ENCODE measurements at regions not wholly inside any gene's neighbourhood (a gene's known extent, or its start where the extent isn't known, plus 50 kb on each side); places are given as distances from the start of the nearest gene placed in this dataset.

- no peak overlapping the region for H3K4me2 ChIP-seq (ENCODE audit: low read length)
These were observed 487.2 kb downstream of the GALR1 start for GRCh38 chr18:77736842-77737241.

GRCh38 chr18:77737405-77737804 lies 487.8 kb downstream of the GALR1 start:
- Histone ChIP-seq H2AFZ (ENCODE audit: low read depth, low read length) (no peak overlapping the region), H3K27ac (ENCODE audit: low read length) (no peak overlapping the region)

More at GRCh38 chr18:77736842-77737241, 487.2 kb downstream of the GALR1 start:
- H2AFZ ChIP-seq (ENCODE audit: low read depth, low read length), result no peak overlapping the region
- H3K79me2 ChIP-seq (replicated peaks; ENCODE audit: insufficient read depth, low read length), result no peaks in the 10 kb centered on the region
- H3K9me2 ChIP-seq (ENCODE audit: insufficient read depth, low read length), result no peaks in the 10 kb centered on the region
- no peaks in the 10 kb centered on the region for H3K9me3 ChIP-seq (ENCODE audit: low read length)
- H3K4me3 ChIP-seq (ENCODE audit: low read length), result no peak overlapping the region
- TF ChIP-seq EP300 (conservative IDR thresholded peaks at IDR 0.05; ENCODE audit: poor library complexity, severe bottlenecking) (no peak), POLR2AphosphoS5 (IDR thresholded peaks at IDR 0.05) (no peak), MXI1 (conservative IDR thresholded peaks at IDR 0.05; ENCODE audit: poor library complexity, severe bottlenecking) (no peak), RAD21 (conservative IDR thresholded peaks at IDR 0.05) (no peak), TAF1 (IDR thresholded peaks at IDR 0.05; ENCODE audit: low read depth) (no peak), EZH2 (IDR thresholded peaks at IDR 0.05; ENCODE audit: borderline replicate concordance, insufficient read depth, low read length, poor library complexity, severe bottlenecking) (no peak)
- TF ChIP-seq, protein P1, sequence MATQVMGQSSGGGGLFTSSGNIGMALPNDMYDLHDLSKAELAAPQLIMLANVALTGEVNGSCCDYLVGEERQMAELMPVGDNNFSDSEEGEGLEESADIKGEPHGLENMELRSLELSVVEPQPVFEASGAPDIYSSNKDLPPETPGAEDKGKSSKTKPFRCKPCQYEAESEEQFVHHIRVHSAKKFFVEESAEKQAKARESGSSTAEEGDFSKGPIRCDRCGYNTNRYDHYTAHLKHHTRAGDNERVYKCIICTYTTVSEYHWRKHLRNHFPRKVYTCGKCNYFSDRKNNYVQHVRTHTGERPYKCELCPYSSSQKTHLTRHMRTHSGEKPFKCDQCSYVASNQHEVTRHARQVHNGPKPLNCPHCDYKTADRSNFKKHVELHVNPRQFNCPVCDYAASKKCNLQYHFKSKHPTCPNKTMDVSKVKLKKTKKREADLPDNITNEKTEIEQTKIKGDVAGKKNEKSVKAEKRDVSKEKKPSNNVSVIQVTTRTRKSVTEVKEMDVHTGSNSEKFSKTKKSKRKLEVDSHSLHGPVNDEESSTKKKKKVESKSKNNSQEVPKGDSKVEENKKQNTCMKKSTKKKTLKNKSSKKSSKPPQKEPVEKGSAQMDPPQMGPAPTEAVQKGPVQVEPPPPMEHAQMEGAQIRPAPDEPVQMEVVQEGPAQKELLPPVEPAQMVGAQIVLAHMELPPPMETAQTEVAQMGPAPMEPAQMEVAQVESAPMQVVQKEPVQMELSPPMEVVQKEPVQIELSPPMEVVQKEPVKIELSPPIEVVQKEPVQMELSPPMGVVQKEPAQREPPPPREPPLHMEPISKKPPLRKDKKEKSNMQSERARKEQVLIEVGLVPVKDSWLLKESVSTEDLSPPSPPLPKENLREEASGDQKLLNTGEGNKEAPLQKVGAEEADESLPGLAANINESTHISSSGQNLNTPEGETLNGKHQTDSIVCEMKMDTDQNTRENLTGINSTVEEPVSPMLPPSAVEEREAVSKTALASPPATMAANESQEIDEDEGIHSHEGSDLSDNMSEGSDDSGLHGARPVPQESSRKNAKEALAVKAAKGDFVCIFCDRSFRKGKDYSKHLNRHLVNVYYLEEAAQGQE (IDR thresholded peaks at IDR 0.05; ENCODE audit: borderline replicate concordance), result no peak
- H3K27me3 ChIP-seq (ENCODE audit: insufficient read depth, low read depth, low read length), result no peaks in the 10 kb centered on the region
- no peaks in the 10 kb centered on the region for H3K36me3 ChIP-seq (ENCODE audit: insufficient read depth, low read length)
- H3F3A ChIP-seq (ENCODE audit: insufficient read depth, low read length, poor library complexity, severe bottlenecking), result no peaks in the 10 kb centered on the region
- H3K27ac ChIP-seq (ENCODE audit: low read length), result no peak overlapping the region
- H3K9ac ChIP-seq (ENCODE audit: low read length), result no peak overlapping the region
- no peaks in the 10 kb centered on the region for H4K20me1 ChIP-seq (ENCODE audit: insufficient read depth)

More at GRCh38 chr18:77737405-77737804, 487.8 kb downstream of the GALR1 start:
- H3K79me2 ChIP-seq (replicated peaks; ENCODE audit: insufficient read depth, low read length), result no peaks in the 10 kb centered on the region
- TF ChIP-seq, protein P1 (IDR thresholded peaks at IDR 0.05; ENCODE audit: borderline replicate concordance), result no peak
- TF ChIP-seq EZH2 (IDR thresholded peaks at IDR 0.05; ENCODE audit: borderline replicate concordance, insufficient read depth, low read length, poor library complexity, severe bottlenecking) (no peak), RAD21 (conservative IDR thresholded peaks at IDR 0.05) (no peak), EP300 (conservative IDR thresholded peaks at IDR 0.05; ENCODE audit: poor library complexity, severe bottlenecking) (no peak), POLR2AphosphoS5 (IDR thresholded peaks at IDR 0.05) (no peak), TAF1 (IDR thresholded peaks at IDR 0.05; ENCODE audit: low read depth) (no peak), SMC3 (conservative IDR thresholded peaks at IDR 0.05; ENCODE audit: poor library complexity) (no peak), MXI1 (conservative IDR thresholded peaks at IDR 0.05; ENCODE audit: poor library complexity, severe bottlenecking) (no peak)
- TF ChIP-seq, protein P2, sequence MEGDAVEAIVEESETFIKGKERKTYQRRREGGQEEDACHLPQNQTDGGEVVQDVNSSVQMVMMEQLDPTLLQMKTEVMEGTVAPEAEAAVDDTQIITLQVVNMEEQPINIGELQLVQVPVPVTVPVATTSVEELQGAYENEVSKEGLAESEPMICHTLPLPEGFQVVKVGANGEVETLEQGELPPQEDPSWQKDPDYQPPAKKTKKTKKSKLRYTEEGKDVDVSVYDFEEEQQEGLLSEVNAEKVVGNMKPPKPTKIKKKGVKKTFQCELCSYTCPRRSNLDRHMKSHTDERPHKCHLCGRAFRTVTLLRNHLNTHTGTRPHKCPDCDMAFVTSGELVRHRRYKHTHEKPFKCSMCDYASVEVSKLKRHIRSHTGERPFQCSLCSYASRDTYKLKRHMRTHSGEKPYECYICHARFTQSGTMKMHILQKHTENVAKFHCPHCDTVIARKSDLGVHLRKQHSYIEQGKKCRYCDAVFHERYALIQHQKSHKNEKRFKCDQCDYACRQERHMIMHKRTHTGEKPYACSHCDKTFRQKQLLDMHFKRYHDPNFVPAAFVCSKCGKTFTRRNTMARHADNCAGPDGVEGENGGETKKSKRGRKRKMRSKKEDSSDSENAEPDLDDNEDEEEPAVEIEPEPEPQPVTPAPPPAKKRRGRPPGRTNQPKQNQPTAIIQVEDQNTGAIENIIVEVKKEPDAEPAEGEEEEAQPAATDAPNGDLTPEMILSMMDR (IDR thresholded peaks at IDR 0.05; ENCODE audit: poor library complexity, severe bottlenecking), result no peak
- H3K9ac ChIP-seq (ENCODE audit: low read length), result no peak overlapping the region
- no peaks in the 10 kb centered on the region for H4K20me1 ChIP-seq (ENCODE audit: insufficient read depth)
- H3K9me3 ChIP-seq (ENCODE audit: low read length), result no peaks in the 10 kb centered on the region
- H3K36me3 ChIP-seq (ENCODE audit: insufficient read depth, low read length), result no peaks in the 10 kb centered on the region
- H3F3A ChIP-seq (ENCODE audit: insufficient read depth, low read length, poor library complexity, severe bottlenecking), result no peaks in the 10 kb centered on the region
- H3K27me3 ChIP-seq (ENCODE audit: insufficient read depth, low read depth, low read length), result no peaks in the 10 kb centered on the region
- H3K9me2 ChIP-seq (ENCODE audit: insufficient read depth, low read length), result no peaks in the 10 kb centered on the region
- H3K4me3 ChIP-seq (ENCODE audit: low read length), result no peak overlapping the region
- no peak overlapping the region for H3K4me2 ChIP-seq (ENCODE audit: low read length)
